GM18951 (cell line): ENCODE measurements at regions not wholly inside any gene's neighbourhood (a gene's known extent, or its start where the extent isn't known, plus 50 kb on each side); places are given as distances from the start of the nearest gene placed in this dataset.
"Not testable (repeated sequence)": the region's sequence is repeated elsewhere in the genome, so short reads cannot be mapped to it uniquely, and the experiment has no call there.

Experiments used
- POLR2A ChIP-seq: IDR thresholded peaks from 4 replicates; pipeline ENCODE4 v1.6.1; 2011; ENCODE audit warnings: mild to moderate bottlenecking; ENCODE audit not compliant: insufficient read length, insufficient read depth; ENCODE audit errors: extremely low read depth
- in situ Hi-C: fragments of 300-500 bp; cut with MboI; formaldehyde crosslinking; loops from one replicate; pipeline ENCODE4 v1.12.0; 2022; ENCODE audit warnings: low sequenced_read_pairs, mixed read lengths, inconsistent platforms; ENCODE audit not compliant: unreplicated experiment

DNA sequence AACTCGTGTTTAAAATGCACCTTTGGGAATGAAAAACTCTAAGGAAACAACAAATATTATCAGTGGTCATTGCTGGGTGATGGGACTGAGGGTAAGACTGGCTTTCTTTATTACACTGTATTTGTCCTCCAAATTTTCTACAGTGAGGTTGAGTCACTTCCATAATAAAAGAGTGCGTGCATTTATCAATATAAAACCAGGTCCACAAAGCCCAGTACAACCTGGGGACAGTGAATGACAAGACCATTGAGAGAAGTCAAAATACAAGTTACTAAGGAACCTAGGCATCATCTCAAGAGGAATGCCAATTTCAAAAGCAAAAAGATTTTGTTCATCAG, 76.4 kb downstream of the MAGED4 start:
- in situ Hi-C loops: no loop called here
- TF ChIP-seq POLR2A: no peak

GRCh38 chrX:52261463-52262194, 76.9 kb downstream of the MAGED4 start:
- peak; percentile 76 for TF ChIP-seq POLR2A
- in situ Hi-C loops: no loop called here

DNA sequence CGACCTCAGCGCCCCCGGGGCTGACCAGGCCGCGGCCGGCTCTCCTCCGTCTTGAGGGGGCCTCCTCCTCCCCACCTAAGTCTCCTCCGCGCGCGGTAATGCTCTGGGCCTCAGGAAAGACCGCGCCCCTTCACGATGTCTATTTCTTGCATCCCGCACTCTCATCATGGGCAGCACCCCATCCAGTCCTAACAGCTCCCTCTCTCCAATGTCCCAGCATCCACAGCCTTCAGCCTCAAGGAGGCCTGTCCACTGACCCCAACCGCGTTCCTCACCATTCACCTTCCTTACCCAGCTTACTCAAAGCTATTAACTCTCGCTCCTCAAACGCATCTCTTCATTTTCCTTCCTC, 77.5 kb downstream of the MAGED4 start:
- TF ChIP-seq POLR2A: no peak
- in situ Hi-C loops: no loop called here

DNA sequence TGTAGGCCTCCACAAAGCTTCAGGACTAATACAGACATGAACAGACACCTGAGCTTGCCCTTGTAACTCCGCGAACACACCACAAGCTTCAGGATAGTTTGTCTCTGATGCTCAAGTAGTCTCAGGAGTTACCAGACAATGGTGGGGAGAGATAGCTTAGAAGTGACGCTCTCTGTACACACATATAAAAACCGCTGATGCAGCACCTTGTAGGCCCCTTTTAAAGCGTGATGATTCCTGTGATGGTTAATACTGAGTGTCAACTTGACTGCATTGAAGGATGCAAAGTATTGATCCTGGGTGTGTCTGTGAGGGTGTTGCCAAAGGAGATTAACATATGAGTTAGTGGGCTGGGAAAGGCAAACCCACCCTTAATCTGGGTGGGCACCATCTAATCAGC, 78.7 kb downstream of the MAGED4 start:
- in situ Hi-C loops: no loop called here
- no peak for TF ChIP-seq POLR2A

DNA sequence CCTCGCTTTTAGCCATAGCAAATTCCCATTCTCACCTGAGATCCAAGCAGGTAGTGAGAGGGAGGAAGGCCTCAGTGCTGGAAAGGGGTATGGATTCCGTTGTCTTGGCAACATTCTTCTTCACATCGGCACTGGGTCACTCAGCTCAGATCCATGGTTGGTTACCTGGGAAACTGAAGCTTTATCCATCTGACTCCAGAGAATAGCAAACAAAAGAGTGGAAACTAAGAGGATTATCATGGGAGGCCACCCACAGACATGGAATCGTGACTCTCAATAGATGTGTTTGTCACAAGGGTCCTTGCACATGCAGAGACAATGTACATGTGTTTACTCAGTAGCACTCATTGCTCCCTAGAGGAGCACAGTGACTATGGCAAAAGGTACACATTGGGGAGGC, 81.0 kb downstream of the MAGED4 start:
- no peak for TF ChIP-seq POLR2A
- in situ Hi-C loops: no loop called here

DNA sequence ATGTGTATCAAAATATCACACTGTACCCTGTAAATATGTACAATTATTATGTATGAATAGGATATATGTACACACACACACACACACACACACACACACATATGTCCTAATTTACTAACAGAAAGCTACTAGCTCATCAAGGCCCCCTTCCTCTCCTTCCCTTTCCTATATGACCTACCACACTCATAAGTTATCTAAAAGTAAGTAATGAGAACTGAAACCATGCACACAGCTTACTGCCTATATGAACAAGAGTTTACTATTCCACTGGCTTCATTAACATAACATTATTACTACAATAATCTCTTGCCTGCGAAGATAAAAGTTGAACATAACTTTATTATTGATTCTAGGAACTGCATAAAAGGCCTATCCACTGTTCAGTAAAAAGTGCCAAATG, 83.8 kb downstream of the MAGED4 start:
- in situ Hi-C loops: not testable (repeated sequence)

- in situ Hi-C loops: no loop called here
Observed at GRCh38 chrX:52270453-52271116, 85.9 kb downstream of the MAGED4 start.

GRCh38 chrX:52271206-52271605, 86.5 kb downstream of the MAGED4 start:
- in situ Hi-C loops: no loop called here
- TF ChIP-seq POLR2A: no peak

More at GRCh38 chrX:52270453-52271116, 85.9 kb downstream of the MAGED4 start:
- no peak for TF ChIP-seq POLR2A

- in situ Hi-C loops: no loop called here
- TF ChIP-seq POLR2A: no peak
Observed at GRCh38 chrX:52277666-52278065, 91.2 kb upstream of the XAGE2 start.

DNA sequence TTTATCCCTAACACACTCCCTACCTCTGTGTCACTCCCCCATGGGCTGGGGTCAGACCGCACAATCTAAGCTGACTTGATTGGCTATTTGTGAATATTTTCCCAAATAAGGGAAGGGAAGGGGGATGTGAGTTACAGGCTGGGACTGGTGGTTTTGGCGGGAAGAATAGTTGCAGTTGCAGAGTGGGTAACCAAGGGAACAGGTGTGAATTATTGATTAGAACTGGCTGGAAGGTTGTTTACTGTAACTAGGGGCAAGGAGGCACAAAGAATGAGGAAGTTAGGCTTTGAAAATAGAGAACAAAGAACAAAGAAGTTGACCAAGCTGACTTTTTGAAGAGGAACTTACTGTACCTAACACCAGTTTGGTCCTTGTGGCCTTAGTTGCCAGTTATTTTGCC, 88.0 kb upstream of the XAGE2 start:
- no peak for TF ChIP-seq POLR2A
- in situ Hi-C loops: no loop called here

GRCh38 chrX:52284865-52285264, 84.0 kb upstream of the XAGE2 start:
- TF ChIP-seq POLR2A: no peak
- in situ Hi-C loops: no loop called here

- in situ Hi-C loops: not testable (repeated sequence)
Observed at GRCh38 chrX:52298968-52299367, 69.9 kb upstream of the XAGE2 start.

DNA sequence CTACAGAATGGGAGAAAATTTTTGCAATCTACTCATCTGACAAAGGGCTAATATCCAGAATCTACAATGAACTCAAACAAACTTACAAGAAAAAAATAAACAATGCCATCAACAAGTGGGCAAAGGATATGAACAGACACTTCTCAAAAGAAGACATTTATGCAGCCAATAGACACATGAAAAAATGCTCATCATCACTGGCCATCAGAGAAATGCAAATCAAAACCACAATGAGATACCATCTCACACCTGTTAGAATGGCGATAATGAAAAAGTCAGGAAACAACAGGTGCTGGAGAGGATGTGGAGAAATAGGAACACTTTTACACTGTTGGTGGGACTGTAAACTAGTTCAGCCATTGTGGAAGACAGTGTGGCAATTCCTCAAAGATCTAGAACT, 60.3 kb upstream of the XAGE2 start:
- in situ Hi-C loops: not testable (repeated sequence)
